Keratinocyte (primary cell): ENCODE measurements at regions not wholly inside any gene's neighbourhood (a gene's known extent, or its start where the extent isn't known, plus 50 kb on each side); places are given as distances from the start of the nearest gene placed in this dataset.

Experiments
- EZH2 ChIP-seq: IDR thresholded peaks from one replicate; pipeline ENCODE4 v1.6.1; 2012; ENCODE audit warnings: inconsistent platforms, mild to moderate bottlenecking, low read length, moderate library complexity
- TF ChIP-seq, protein P1 (sequence below), 3 experiments: IDR thresholded peaks in 1 of 3; conservative IDR thresholded peaks in 1 of 3; optimal IDR thresholded peaks in 1 of 3; 2 replicates in 2 of 3; 3 replicates in 1 of 3; pipeline versions ENCODE3 to v1.5.1; 2011; ENCODE audit warnings: low read length in 3 of 3, mild to moderate bottlenecking in 3 of 3, moderate library complexity in 2 of 3, control low read depth in 1 of 3, inconsistent platforms in 1 of 3; ENCODE audit not compliant: insufficient read depth in 2 of 3; ENCODE audit errors: extremely low read depth in 1 of 3

DNA sequence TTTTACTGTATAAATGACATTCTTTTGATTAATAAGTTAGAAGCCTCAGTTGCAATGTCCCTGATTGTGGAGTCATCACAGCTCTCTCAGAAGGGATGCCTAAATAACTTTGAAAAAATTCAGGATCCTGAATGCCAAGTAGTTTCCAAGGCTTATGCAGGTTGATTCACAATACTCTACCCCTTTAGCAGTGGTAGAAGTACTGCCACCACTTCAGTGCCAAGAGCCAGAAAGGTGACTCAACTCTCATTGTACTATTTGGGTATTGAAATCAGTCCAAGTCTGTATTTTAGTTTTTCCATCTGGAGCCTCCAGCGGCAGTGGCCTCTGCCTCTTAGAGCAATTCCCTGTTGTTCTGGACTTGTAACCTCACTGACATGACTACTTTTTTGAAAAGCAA is 320.1 kb upstream of the NDST4 start:
- TF ChIP-seq, protein P1, sequence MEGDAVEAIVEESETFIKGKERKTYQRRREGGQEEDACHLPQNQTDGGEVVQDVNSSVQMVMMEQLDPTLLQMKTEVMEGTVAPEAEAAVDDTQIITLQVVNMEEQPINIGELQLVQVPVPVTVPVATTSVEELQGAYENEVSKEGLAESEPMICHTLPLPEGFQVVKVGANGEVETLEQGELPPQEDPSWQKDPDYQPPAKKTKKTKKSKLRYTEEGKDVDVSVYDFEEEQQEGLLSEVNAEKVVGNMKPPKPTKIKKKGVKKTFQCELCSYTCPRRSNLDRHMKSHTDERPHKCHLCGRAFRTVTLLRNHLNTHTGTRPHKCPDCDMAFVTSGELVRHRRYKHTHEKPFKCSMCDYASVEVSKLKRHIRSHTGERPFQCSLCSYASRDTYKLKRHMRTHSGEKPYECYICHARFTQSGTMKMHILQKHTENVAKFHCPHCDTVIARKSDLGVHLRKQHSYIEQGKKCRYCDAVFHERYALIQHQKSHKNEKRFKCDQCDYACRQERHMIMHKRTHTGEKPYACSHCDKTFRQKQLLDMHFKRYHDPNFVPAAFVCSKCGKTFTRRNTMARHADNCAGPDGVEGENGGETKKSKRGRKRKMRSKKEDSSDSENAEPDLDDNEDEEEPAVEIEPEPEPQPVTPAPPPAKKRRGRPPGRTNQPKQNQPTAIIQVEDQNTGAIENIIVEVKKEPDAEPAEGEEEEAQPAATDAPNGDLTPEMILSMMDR (optimal IDR thresholded peaks at IDR 0.05 in 1 of 3, IDR thresholded peaks at IDR 0.05 in 1 of 3, conservative IDR thresholded peaks at IDR 0.05 in 1 of 3; ENCODE audit: extremely low read depth in 1 of 3, insufficient read depth in 2 of 3, low read length in 3 of 3): no peak
- TF ChIP-seq EZH2: no peak
